Erythroblast (primary cell): ENCODE measurements at regions not wholly inside any gene's neighbourhood (a gene's known extent, or its start where the extent isn't known, plus 50 kb on each side); places are given as distances from the start of the nearest gene placed in this dataset.

Experiments used
- GATA1 ChIP-seq: IDR thresholded peaks from 2 replicates; pipeline ENCODE4 v1.6.1; 2011; ENCODE audit warnings: low read depth, mild to moderate bottlenecking, control low read depth, low read length, moderate library complexity
- POLR2A ChIP-seq: IDR thresholded peaks from 2 replicates; pipeline ENCODE4 v1.6.1; 2011; ENCODE audit warnings: mild to moderate bottlenecking, low read length

DNA sequence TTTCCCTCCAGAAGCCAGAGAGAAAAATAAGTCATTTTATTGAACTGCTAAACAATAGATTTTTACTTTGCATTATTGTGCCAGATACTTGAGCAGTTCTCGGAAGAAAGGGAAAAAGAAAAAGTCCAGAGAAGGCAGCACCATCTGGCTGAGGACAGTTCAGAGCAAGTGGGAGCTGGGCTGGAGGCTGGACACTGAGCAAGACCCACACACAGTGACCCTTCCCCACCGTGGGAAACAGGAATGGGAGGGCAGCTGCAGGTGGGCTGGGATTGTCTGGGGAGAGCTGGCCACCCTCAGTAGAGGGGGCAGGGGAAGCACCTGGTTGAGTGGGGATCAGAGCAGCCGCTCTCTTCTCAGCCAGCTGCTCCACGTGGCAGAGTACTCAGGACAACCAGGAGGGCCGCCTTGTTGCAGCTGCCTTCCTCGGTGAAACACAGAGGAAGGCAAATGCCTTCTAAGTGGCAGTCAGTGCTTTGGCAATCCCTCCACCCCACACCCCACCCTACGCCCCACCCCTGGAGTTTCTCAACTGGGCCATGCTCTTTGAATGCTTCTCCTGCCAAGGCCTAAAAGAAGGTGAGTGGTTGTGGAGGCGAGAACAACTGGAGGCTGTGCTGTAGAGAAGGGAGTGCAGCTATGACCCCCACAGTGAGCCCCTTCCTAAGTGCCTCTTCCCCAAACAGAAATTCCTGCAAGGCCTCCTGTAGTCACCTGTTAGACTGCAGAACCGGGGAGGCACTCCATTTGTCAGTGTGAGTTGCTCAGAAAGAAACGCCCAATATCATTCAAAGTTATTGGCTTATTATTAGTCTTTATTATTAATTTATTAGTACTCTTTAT is 179.3 kb downstream of the ZIC5 start:
- TF ChIP-seq POLR2A (no peak), GATA1 (no peak)
